SK-N-SH treated with all-trans-retinoic acid at 6 μM for 48 hours (cell line): ENCODE measurements at regions not wholly inside any gene's neighbourhood (a gene's known extent, or its start where the extent isn't known, plus 50 kb on each side); places are given as distances from the start of the nearest gene placed in this dataset.

Source experiments
- ATAC-seq: fragments of 200-7000 bp; cut with Tn5 transposase; 3 replicates; pipeline ENCODE4 v1.9.1; 2020; ENCODE audit warnings: mild to moderate bottlenecking, moderate library complexity
- ARNTL ChIP-seq: fragments of 450-650 bp; formaldehyde crosslinking; IDR thresholded peaks from 2 replicates; pipeline ENCODE4 v1.5.0; 2020; ENCODE audit warnings: low read depth, mild to moderate bottlenecking, moderate library complexity, borderline replicate concordance
- BACH2 ChIP-seq: fragments of 250-450 bp; sonication (Bioruptor Pico); IDR thresholded peaks from 2 replicates; pipeline ENCODE4 v1.9.0; 2021; ENCODE audit warnings: mild to moderate bottlenecking, borderline replicate concordance
- CREB5 ChIP-seq: fragments of 250-450 bp; sonication (Bioruptor Pico); IDR thresholded peaks from 2 replicates; pipeline ENCODE4 v1.5.1; 2020; ENCODE audit warnings: low read depth, mild to moderate bottlenecking, moderate library complexity
- CSDC2 ChIP-seq: fragments of 250-450 bp; sonication (Bioruptor Pico); IDR thresholded peaks from 2 replicates; pipeline ENCODE4 v1.5.0; 2020; ENCODE audit warnings: mild to moderate bottlenecking, moderate library complexity
- CSRNP3 ChIP-seq: fragments of 250-450 bp; sonication (Bioruptor Pico); IDR thresholded peaks from 2 replicates; pipeline ENCODE4 v1.5.1; 2021; ENCODE audit warnings: mild to moderate bottlenecking, moderate library complexity
- ESRRG ChIP-seq: fragments of 250-450 bp; sonication (Bioruptor Pico); IDR thresholded peaks from 2 replicates; pipeline ENCODE4 v1.6.1; 2021; ENCODE audit warnings: mild to moderate bottlenecking
- GLIS3 ChIP-seq: fragments of 250-450 bp; sonication (Bioruptor Pico); IDR thresholded peaks from 2 replicates; pipeline ENCODE4 v1.5.0; 2020; ENCODE audit warnings: mild to moderate bottlenecking, moderate library complexity
- ISL1 ChIP-seq: fragments of 250-450 bp; sonication (Bioruptor Pico); IDR thresholded peaks from 2 replicates; pipeline ENCODE4 v2.1.2; 2022; ENCODE audit warnings: mild to moderate bottlenecking, moderate library complexity
- OSR1 ChIP-seq: fragments of 250-450 bp; sonication (Bioruptor Pico); IDR thresholded peaks from 2 replicates; pipeline ENCODE4 v1.8.0; 2022; ENCODE audit warnings: moderate library complexity, mild to moderate bottlenecking, inconsistent platforms
- PATZ1 ChIP-seq: fragments of 250-450 bp; sonication (Bioruptor Pico); IDR thresholded peaks from 2 replicates; pipeline ENCODE4 v1.8.0; 2020; ENCODE audit warnings: mild to moderate bottlenecking, moderate library complexity, borderline replicate concordance
- POU6F1 ChIP-seq: fragments of 250-450 bp; sonication (Bioruptor Pico); IDR thresholded peaks from 2 replicates; pipeline ENCODE4 v1.8.0; 2021; ENCODE audit warnings: low read depth, mild to moderate bottlenecking, moderate library complexity, borderline replicate concordance
- PPARA ChIP-seq: fragments of 250-450 bp; sonication (Bioruptor Pico); IDR thresholded peaks from 2 replicates; pipeline ENCODE4 v1.5.0; 2020; ENCODE audit warnings: mild to moderate bottlenecking, borderline replicate concordance
- RARB ChIP-seq: fragments of 250-450 bp; sonication (Bioruptor Pico); IDR thresholded peaks from 2 replicates; pipeline ENCODE4 v1.8.0; 2021; ENCODE audit warnings: mild to moderate bottlenecking, moderate library complexity
- SNAI2 ChIP-seq: fragments of 250-450 bp; sonication (Bioruptor Pico); IDR thresholded peaks from 2 replicates; pipeline ENCODE4 v1.5.0; 2020; ENCODE audit warnings: mild to moderate bottlenecking, moderate library complexity
- TCF4 ChIP-seq: fragments of 250-450 bp; sonication (Bioruptor Pico); IDR thresholded peaks from 2 replicates; pipeline ENCODE4 v1.8.0; 2021; ENCODE audit warnings: mild to moderate bottlenecking, moderate library complexity, borderline replicate concordance
- TOX ChIP-seq: fragments of 250-450 bp; sonication (Bioruptor Pico); IDR thresholded peaks from 2 replicates; pipeline ENCODE4 v1.8.0; 2021; ENCODE audit warnings: mild to moderate bottlenecking, moderate library complexity, borderline replicate concordance
- TSHZ2 ChIP-seq: fragments of 250-450 bp; sonication (Bioruptor Pico); IDR thresholded peaks from 2 replicates; pipeline ENCODE4 v1.5.0; 2020; ENCODE audit warnings: mild to moderate bottlenecking, moderate library complexity
- ZC3H10 ChIP-seq: fragments of 250-450 bp; sonication (Bioruptor Pico); IDR thresholded peaks from 2 replicates; pipeline ENCODE4 v1.5.1; 2021; ENCODE audit warnings: mild to moderate bottlenecking, moderate library complexity
- ZFP3 ChIP-seq: fragments of 250-450 bp; sonication (Bioruptor Pico); IDR thresholded peaks from 2 replicates; pipeline ENCODE4 v1.5.0; 2020; ENCODE audit warnings: mild to moderate bottlenecking, moderate library complexity
- ZFP30 ChIP-seq: fragments of 450-650 bp; formaldehyde crosslinking; IDR thresholded peaks from 2 replicates; pipeline ENCODE4 v1.5.0; 2022; ENCODE audit warnings: mild to moderate bottlenecking, moderate library complexity
- ZNF565 ChIP-seq: fragments of 450-650 bp; formaldehyde crosslinking; conservative IDR thresholded peaks from 2 replicates; pipeline ENCODE4 v1.5.0; 2020; ENCODE audit warnings: low read depth, mild to moderate bottlenecking, moderate library complexity
- ZNF70 ChIP-seq: fragments of 450-650 bp; formaldehyde crosslinking; IDR thresholded peaks from 2 replicates; pipeline ENCODE4 v1.5.0; 2020; ENCODE audit warnings: mild to moderate bottlenecking, moderate library complexity

GRCh38 chr11:43071338-43071737 lies 240.5 kb upstream of the API5 start:
- no peak for ATAC-seq
- no peak for TF ChIP-seq ISL1
- no peak for TF ChIP-seq RARB (CRISPR knock-in tag)

GRCh38 chr11:43072096-43072495 lies 239.7 kb upstream of the API5 start:
- no peak for ATAC-seq
- TF ChIP-seq PATZ1 (CRISPR knock-in tag): no peak
- TF ChIP-seq ZNF565: no peak
- no peak for TF ChIP-seq ISL1
- TF ChIP-seq GLIS3: no peak
- no peak for TF ChIP-seq ARNTL (CRISPR knock-in tag)
- TF ChIP-seq TSHZ2 (CRISPR knock-in tag): no peak
- TF ChIP-seq, all 23 proteins: peak for 0

GRCh38 chr11:43072911-43073310 lies 238.9 kb upstream of the API5 start:
- no peak for ATAC-seq
- TF ChIP-seq POU6F1 (CRISPR knock-in tag): no peak
- no peak for TF ChIP-seq ZNF70
- TF ChIP-seq CSDC2: no peak
- no peak for TF ChIP-seq TOX (CRISPR knock-in tag)

- TF ChIP-seq PATZ1 (CRISPR knock-in tag) (no peak), TOX (CRISPR knock-in tag) (no peak), ESRRG (CRISPR knock-in tag) (no peak), PPARA (CRISPR knock-in tag) (no peak), CSDC2 (no peak), ISL1 (no peak), ZFP30 (CRISPR knock-in tag) (no peak), CSRNP3 (CRISPR knock-in tag) (no peak), SNAI2 (CRISPR knock-in tag) (no peak), TCF4 (no peak), GLIS3 (no peak), ZC3H10 (CRISPR knock-in tag) (no peak), OSR1 (no peak), ZNF565 (no peak), ZFP3 (no peak), ZNF70 (no peak), BACH2 (no peak), CREB5 (no peak)
- no peak for ATAC-seq
Observed at GRCh38 chr11:43074810-43075209, 237.0 kb upstream of the API5 start.
